ENCODE measurements at regions not wholly inside any gene's neighbourhood (a gene's known extent, or its start where the extent isn't known, plus 50 kb on each side); places are given as distances from the start of the nearest gene placed in this dataset.

GRCh38 chr6:50952092-50952907, 133.6 kb downstream of the TFAP2B start:
- H3K36me3 ChIP-seq (ENCODE audit: control insufficient read depth in 2 of 2, extremely low read depth in 1 of 2, insufficient read depth in 2 of 2, low read length in 2 of 2): no peaks in the 10 kb centered on the region
- H2AFZ ChIP-seq (ENCODE audit: control insufficient read depth, low read length): no peak overlapping the region
- no peak overlapping the region for H3K4me3 ChIP-seq (ENCODE audit: control insufficient read depth in 2 of 3, extremely low read depth in 1 of 3, insufficient read depth in 2 of 3, low read depth in 1 of 3, low read length in 3 of 3)
- H3K9ac ChIP-seq (ENCODE audit: control insufficient read depth, extremely low read depth, insufficient read depth, low read length): no peak overlapping the region
- no peaks in the 10 kb centered on the region for H4K20me1 ChIP-seq (ENCODE audit: control insufficient read depth, extremely low read depth, insufficient read depth, low read length)
- no peaks in the 10 kb centered on the region for H3K4me1 ChIP-seq (ENCODE audit: control insufficient read depth, extremely low read depth, insufficient read depth, low read length)
- no peak overlapping the region for H3K4me2 ChIP-seq (ENCODE audit: control insufficient read depth, extremely low read depth, insufficient read depth, low read depth, low read length)
- H3K9me1 ChIP-seq (ENCODE audit: control insufficient read depth, extremely low read depth, insufficient read depth, low read length): no peaks in the 10 kb centered on the region
- H3K27me3 ChIP-seq (ENCODE audit: control insufficient read depth, extremely low read depth, insufficient read depth, low read length): no peaks in the 10 kb centered on the region
- DNase-seq (ENCODE audit: low read depth, low spot score) (no peak), FAIRE-seq (no peak)
- no peak overlapping the region for H3K27ac ChIP-seq (ENCODE audit: control insufficient read depth, insufficient read depth, low read length)
- TF ChIP-seq EZH2 (IDR thresholded peaks at IDR 0.05; ENCODE audit: low read length): no peak
- TF ChIP-seq, protein P1, sequence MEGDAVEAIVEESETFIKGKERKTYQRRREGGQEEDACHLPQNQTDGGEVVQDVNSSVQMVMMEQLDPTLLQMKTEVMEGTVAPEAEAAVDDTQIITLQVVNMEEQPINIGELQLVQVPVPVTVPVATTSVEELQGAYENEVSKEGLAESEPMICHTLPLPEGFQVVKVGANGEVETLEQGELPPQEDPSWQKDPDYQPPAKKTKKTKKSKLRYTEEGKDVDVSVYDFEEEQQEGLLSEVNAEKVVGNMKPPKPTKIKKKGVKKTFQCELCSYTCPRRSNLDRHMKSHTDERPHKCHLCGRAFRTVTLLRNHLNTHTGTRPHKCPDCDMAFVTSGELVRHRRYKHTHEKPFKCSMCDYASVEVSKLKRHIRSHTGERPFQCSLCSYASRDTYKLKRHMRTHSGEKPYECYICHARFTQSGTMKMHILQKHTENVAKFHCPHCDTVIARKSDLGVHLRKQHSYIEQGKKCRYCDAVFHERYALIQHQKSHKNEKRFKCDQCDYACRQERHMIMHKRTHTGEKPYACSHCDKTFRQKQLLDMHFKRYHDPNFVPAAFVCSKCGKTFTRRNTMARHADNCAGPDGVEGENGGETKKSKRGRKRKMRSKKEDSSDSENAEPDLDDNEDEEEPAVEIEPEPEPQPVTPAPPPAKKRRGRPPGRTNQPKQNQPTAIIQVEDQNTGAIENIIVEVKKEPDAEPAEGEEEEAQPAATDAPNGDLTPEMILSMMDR (optimal IDR thresholded peaks at IDR 0.05 in 1 of 3, IDR thresholded peaks at IDR 0.05 in 1 of 3, conservative IDR thresholded peaks at IDR 0.05 in 1 of 3; ENCODE audit: extremely low read depth in 1 of 3, insufficient read depth in 2 of 3, low read length in 3 of 3): no peak
- no peaks in the 10 kb centered on the region for H3K9me3 ChIP-seq (ENCODE audit: control insufficient read depth, low read depth, low read length)
- dilution Hi-C loops (cut with MboI; ENCODE audit: extremely low pct_ligation_motif_present, low sequenced_read_pairs): no loop called here
- no peaks in the 10 kb centered on the region for H3K79me2 ChIP-seq (ENCODE audit: control insufficient read depth, insufficient read depth, low read length)

DNA sequence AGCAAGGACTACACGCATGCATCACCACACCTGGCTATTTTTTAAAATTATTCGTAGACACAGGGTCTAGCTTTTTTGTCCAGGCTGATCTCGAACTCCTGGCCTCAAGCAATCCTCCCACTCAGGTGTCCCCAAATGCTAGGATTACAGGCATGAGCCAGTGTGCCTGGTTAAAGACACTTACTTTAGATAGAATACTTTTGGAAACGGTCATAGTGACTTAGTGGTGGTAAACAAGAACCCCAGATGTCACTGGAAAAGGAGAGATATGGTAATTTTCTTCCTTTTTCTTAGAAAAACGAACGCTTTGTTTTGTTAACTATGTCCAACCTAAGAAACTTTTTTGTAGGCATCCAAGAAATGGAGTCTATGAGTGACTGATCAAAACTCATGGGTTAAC, 137.3 kb downstream of the TFAP2B start:
- H2AFZ ChIP-seq (ENCODE audit: control insufficient read depth, low read length): no peak overlapping the region
- H3K79me2 ChIP-seq (ENCODE audit: control insufficient read depth, insufficient read depth, low read length): no peaks in the 10 kb centered on the region
- FAIRE-seq (no peak), DNase-seq (ENCODE audit: low read depth, low spot score) (no peak)
- H3K4me1 ChIP-seq (ENCODE audit: control insufficient read depth, extremely low read depth, insufficient read depth, low read length): no peaks in the 10 kb centered on the region
- no peak overlapping the region for H3K27ac ChIP-seq (ENCODE audit: control insufficient read depth, insufficient read depth, low read length)
- no peak overlapping the region for H3K9ac ChIP-seq (ENCODE audit: control insufficient read depth, extremely low read depth, insufficient read depth, low read length)
- H4K20me1 ChIP-seq (ENCODE audit: control insufficient read depth, extremely low read depth, insufficient read depth, low read length): no peaks in the 10 kb centered on the region
- H3K27me3 ChIP-seq (ENCODE audit: control insufficient read depth, extremely low read depth, insufficient read depth, low read length): no peaks in the 10 kb centered on the region
- H3K4me3 ChIP-seq (ENCODE audit: control insufficient read depth in 2 of 3, extremely low read depth in 1 of 3, insufficient read depth in 2 of 3, low read depth in 1 of 3, low read length in 3 of 3): no peak overlapping the region
- dilution Hi-C loops (cut with MboI; ENCODE audit: extremely low pct_ligation_motif_present, low sequenced_read_pairs): no loop called here
- TF ChIP-seq, protein P1 (optimal IDR thresholded peaks at IDR 0.05 in 1 of 3, IDR thresholded peaks at IDR 0.05 in 1 of 3, conservative IDR thresholded peaks at IDR 0.05 in 1 of 3; ENCODE audit: extremely low read depth in 1 of 3, insufficient read depth in 2 of 3, low read length in 3 of 3): no peak
- no peak for TF ChIP-seq EZH2 (IDR thresholded peaks at IDR 0.05; ENCODE audit: low read length)
- no peak overlapping the region for H3K4me2 ChIP-seq (ENCODE audit: control insufficient read depth, extremely low read depth, insufficient read depth, low read depth, low read length)
- no peaks in the 10 kb centered on the region for H3K36me3 ChIP-seq (ENCODE audit: control insufficient read depth in 2 of 2, extremely low read depth in 1 of 2, insufficient read depth in 2 of 2, low read length in 2 of 2)
- no peaks in the 10 kb centered on the region for H3K9me1 ChIP-seq (ENCODE audit: control insufficient read depth, extremely low read depth, insufficient read depth, low read length)
- H3K9me3 ChIP-seq (ENCODE audit: control insufficient read depth, low read depth, low read length): no peaks in the 10 kb centered on the region

Data from keratinocyte (primary cell).